T-cell (primary cell): ENCODE measurements at regions not wholly inside any gene's neighbourhood (a gene's known extent, or its start where the extent isn't known, plus 50 kb on each side); places are given as distances from the start of the nearest gene placed in this dataset.
"Not testable (repeated sequence)": the region's sequence is repeated elsewhere in the genome, so short reads cannot be mapped to it uniquely, and the experiment has no call there.

Experiments
- ATAC-seq, 4 experiments: fragments of 200-7000 bp in 3 of 4; fragments of 150-1000 bp in 1 of 4; cut with Tn5 transposase; replicated peaks in 1 of 4; 1 replicate in 3 of 4; 2 replicates in 1 of 4; pipeline ENCODE4 v1.10.0; 2021; ENCODE audit warnings: moderate library complexity in 3 of 4, mild to moderate bottlenecking in 2 of 4, moderate number of reproducible peaks in 1 of 4
- CTCF ChIA-PET, 2 donors: fragments of 300-600 bp; sonication (Branson Sonifier 250); formaldehyde crosslinking; loops; one replicate each; lab custom pipeline; 2022; ENCODE audit warnings: antibody characterized with exemption in 2 of 2; lab: Charles Lee
- POLR2A ChIA-PET, 2 donors: fragments of 300-600 bp; sonication (Branson Sonifier 250); formaldehyde crosslinking; loops; one replicate each; lab custom pipeline; 2022; ENCODE audit warnings: antibody characterized with exemption in 2 of 2; lab: Charles Lee
- DNase-seq, 35 experiments: peaks; one replicate each; pipeline versions ENCODE4 v3.0.0 to v3.0.0-alpha.2; 2013 to 2023
- H3K27ac ChIP-seq: one replicate; pipeline ENCODE4 v1.5.1; 2013; ENCODE audit warnings: low read length
- H3K27me3 ChIP-seq, 2 experiments: replicated peaks in 1 of 2; 1 replicate in 1 of 2; 2 replicates in 1 of 2; pipeline versions ENCODE4 v1.6.1 to v1.7.0; 2013; ENCODE audit warnings: low read length in 1 of 2, mixed read lengths in 1 of 2; ENCODE audit not compliant: control insufficient read depth in 2 of 2, insufficient read depth in 2 of 2; ENCODE audit errors: extremely low read depth in 1 of 2
- H3K36me3 ChIP-seq, 2 donors: 1 replicate in 1 of 2; 2 replicates in 1 of 2; pipeline versions ENCODE4 v1.6.1 to v1.7.0; 2013; ENCODE audit warnings: low read length in 1 of 2; ENCODE audit not compliant: control insufficient read depth in 2 of 2, insufficient read depth in 1 of 2; ENCODE audit errors: extremely low read depth in 1 of 2
- H3K4me1 ChIP-seq, 2 experiments: 1 replicate in 1 of 2; 2 replicates in 1 of 2; pipeline versions ENCODE4 v1.6.1 to v1.7.0; 2013; ENCODE audit warnings: low read length in 2 of 2, mixed read lengths in 1 of 2; ENCODE audit not compliant: insufficient read depth in 2 of 2, control insufficient read depth in 1 of 2; ENCODE audit errors: extremely low read depth in 1 of 2
- H3K4me3 ChIP-seq, 2 donors: 1 replicate in 1 of 2; 2 replicates in 1 of 2; pipeline versions ENCODE4 v1.5.1 to v1.7.0; 2013; ENCODE audit warnings: mild to moderate bottlenecking in 2 of 2, low read length in 1 of 2, moderate library complexity in 1 of 2; ENCODE audit not compliant: control insufficient read depth in 1 of 2; ENCODE audit errors: extremely low read depth in 1 of 2
- H3K9me3 ChIP-seq: 2 replicates; pipeline ENCODE4 v1.7.0; 2013
- H3K27ac Mint-ChIP-seq, 2 donors: one replicate each; pipeline ENCODE4 v1.8.0; 2020 to 2021; ENCODE audit warnings: mild to moderate bottlenecking in 2 of 2, mixed read lengths in 2 of 2
- H3K27me3 Mint-ChIP-seq, 2 donors: one replicate each; pipeline ENCODE4 v1.8.0; 2021 to 2022; ENCODE audit warnings: mixed read lengths in 2 of 2
- H3K36me3 Mint-ChIP-seq: one replicate; pipeline ENCODE4 v1.8.0; 2021; ENCODE audit warnings: mixed read lengths
- H3K4me1 Mint-ChIP-seq, 3 donors: one replicate each; pipeline ENCODE4 v1.8.0; 2020 to 2022; ENCODE audit warnings: mixed read lengths in 3 of 3, mild to moderate bottlenecking in 1 of 3
- H3K4me3 Mint-ChIP-seq, 3 donors: one replicate each; pipeline ENCODE4 v1.8.0; 2020 to 2022; ENCODE audit warnings: mild to moderate bottlenecking in 3 of 3, mixed read lengths in 3 of 3, moderate library complexity in 3 of 3
- H3K9me3 Mint-ChIP-seq, 3 donors: one replicate each; pipeline ENCODE4 v1.8.0; 2020 to 2022; ENCODE audit warnings: mixed read lengths in 3 of 3
- WGBS: methylation state at CpG from one replicate; pipeline ENCODE4 v1.1.5; 2013; ENCODE audit warnings: missing lambda C conversion rate; ENCODE audit not compliant: insufficient coverage; 5-methylcytosine and 5-hydroxymethylcytosine counted together

- Histone ChIP-seq H3K9me3 (no peaks in the 10 kb centered on the region), H3K4me1 (no peaks in the 10 kb centered on the region), H3K36me3 (no peaks in the 10 kb centered on the region), H3K27ac (no peak overlapping the region), H3K27me3 (peaks cover 0 to 2% of the 10 kb centered on the region in 2 experiments), H3K4me3 (no peak overlapping the region)
- ChIA-PET POLR2A (no interaction called here), CTCF (interaction anchor here in 1 of 2 donors (0.6 kb wide), 1 partner anchor 202 kb away, joined by 3 read pairs; no protein-coding TSS in a partner anchor)
- Mint-ChIP-seq H3K4me3 (no peak overlapping the region), H3K27me3 (peaks cover 0 to 3% of the 10 kb centered on the region in 2 donors), H3K4me1 (no peaks in the 10 kb centered on the region), H3K9me3 (peaks cover 4 to 13% (median 8%) of the 10 kb centered on the region in 3 donors), H3K27ac (no peak overlapping the region), H3K36me3 (no peaks in the 10 kb centered on the region)
- ATAC-seq (no peak), DNase-seq (no peak)
- no CpG with 5 or more reads among the region's 1 CpG for WGBS
Observed at GRCh38 chr12:14076538-14076937, 95.1 kb upstream of the GRIN2B start.

- no peak overlapping the region for H3K4me3 Mint-ChIP-seq
- no peaks in the 10 kb centered on the region for H3K27me3 Mint-ChIP-seq
- no peak overlapping the region for H3K4me3 ChIP-seq
- H3K4me1 Mint-ChIP-seq: no peaks in the 10 kb centered on the region
- no peak overlapping the region for H3K27ac Mint-ChIP-seq
- no peaks in the 10 kb centered on the region for H3K36me3 ChIP-seq
- H3K4me1 ChIP-seq: no peaks in the 10 kb centered on the region
- DNase-seq (no peak), ATAC-seq (no peak)
- ChIA-PET POLR2A (no interaction called here), CTCF (no interaction called here)
- H3K27me3 ChIP-seq: no peaks in the 10 kb centered on the region
- peaks cover 4 to 9% (median 4%) of the 10 kb centered on the region in 3 donors for H3K9me3 Mint-ChIP-seq
- H3K9me3 ChIP-seq: no peaks in the 10 kb centered on the region
- no peak overlapping the region for H3K27ac ChIP-seq
- H3K36me3 Mint-ChIP-seq: no peaks in the 10 kb centered on the region
Observed at GRCh38 chr12:14086838-14087237, 105.4 kb upstream of the GRIN2B start.

GRCh38 chr12:14099994-14100393 lies 118.6 kb upstream of the GRIN2B start:
- WGBS: 80% methylated on average over 2 of the region's 3 CpGs
- CTCF ChIA-PET: no interaction called here
- H3K27ac Mint-ChIP-seq: no peak overlapping the region

GRCh38 chr12:14101556-14101955 lies 120.2 kb upstream of the GRIN2B start:
- H3K36me3 ChIP-seq, H3K4me3 Mint-ChIP-seq, H3K36me3 Mint-ChIP-seq, ATAC-seq, H3K4me3 ChIP-seq, H3K27ac ChIP-seq, CTCF ChIA-PET, DNase-seq, H3K9me3 ChIP-seq, POLR2A ChIA-PET, H3K27me3 ChIP-seq, H3K4me1 ChIP-seq: not testable (repeated sequence)
- peaks cover 9 to 20% of the 10 kb centered on the region in 2 donors for H3K27me3 Mint-ChIP-seq
- H3K9me3 Mint-ChIP-seq: peaks cover 4 to 29% (median 12%) of the 10 kb centered on the region in 3 donors
- H3K4me1 Mint-ChIP-seq: peaks cover 0 to 12% (median 0%) of the 10 kb centered on the region in 3 donors
- 83% methylated on average over 1 of the region's 1 CpG for WGBS
- peak overlapping the region in 1 of 2 donors; percentile 48 for H3K27ac Mint-ChIP-seq

More at GRCh38 chr12:14099994-14100393, 118.6 kb upstream of the GRIN2B start:
- Mint-ChIP-seq H3K9me3 (peaks cover 4 to 29% (median 12%) of the 10 kb centered on the region in 3 donors), H3K36me3 (no peaks in the 10 kb centered on the region), H3K27me3 (peaks cover 9 to 20% of the 10 kb centered on the region in 2 donors), H3K4me1 (peaks cover 0 to 12% (median 0%) of the 10 kb centered on the region in 3 donors), H3K4me3 (no peak overlapping the region)
- Histone ChIP-seq H3K27me3 (peaks cover 0 to 2% of the 10 kb centered on the region in 2 experiments), H3K9me3 (no peaks in the 10 kb centered on the region), H3K4me3 (no peak overlapping the region), H3K27ac (no peak overlapping the region), H3K36me3 (no peaks in the 10 kb centered on the region), H3K4me1 (no peaks in the 10 kb centered on the region)
- ATAC-seq (no peak), DNase-seq (no peak)
- POLR2A ChIA-PET: no interaction called here

- no peak for ATAC-seq
- DNase-seq: peak in 2 of 35 experiments; percentile 1
- WGBS: 23% methylated on average over 6 of the region's 9 CpGs
Observed at GRCh38 chr12:14111230-14111865, 129.9 kb upstream of the GRIN2B start.

GRCh38 chr12:14113031-14113430 lies 131.6 kb upstream of the GRIN2B start:
- no peaks in the 10 kb centered on the region for H3K36me3 Mint-ChIP-seq

More at GRCh38 chr12:14111230-14111865, 129.9 kb upstream of the GRIN2B start:
- H3K27ac ChIP-seq: no peak overlapping the region
- H3K36me3 ChIP-seq: no peaks in the 10 kb centered on the region
- H3K9me3 ChIP-seq: no peaks in the 10 kb centered on the region
- POLR2A ChIA-PET: no interaction called here
- H3K27ac Mint-ChIP-seq: no peak overlapping the region
- peaks cover 0 to 6% (median 0%) of the 10 kb centered on the region in 3 donors for H3K4me1 Mint-ChIP-seq
- H3K36me3 Mint-ChIP-seq: no peaks in the 10 kb centered on the region
- CTCF ChIA-PET: no interaction called here
- H3K4me3 Mint-ChIP-seq: no peak overlapping the region
- H3K4me3 ChIP-seq: no peak overlapping the region
- no peaks in the 10 kb centered on the region for H3K4me1 ChIP-seq
- H3K27me3 Mint-ChIP-seq: peaks cover 13 to 20% of the 10 kb centered on the region in 2 donors
- H3K9me3 Mint-ChIP-seq: peaks cover 1 to 5% (median 4%) of the 10 kb centered on the region in 3 donors
- H3K27me3 ChIP-seq: no peaks in the 10 kb centered on the region

More at GRCh38 chr12:14113031-14113430, 131.6 kb upstream of the GRIN2B start:
- Mint-ChIP-seq H3K4me1 (peaks cover 0 to 6% (median 0%) of the 10 kb centered on the region in 3 donors), H3K4me3 (no peak overlapping the region), H3K27me3 (peaks cover 11 to 16% of the 10 kb centered on the region in 2 donors), H3K27ac (no peak overlapping the region), H3K9me3 (peaks cover 8 to 11% (median 10%) of the 10 kb centered on the region in 3 donors)
- DNase-seq (no peak), ATAC-seq (no peak)
- Histone ChIP-seq H3K27me3 (no peaks in the 10 kb centered on the region), H3K9me3 (no peaks in the 10 kb centered on the region), H3K36me3 (no peaks in the 10 kb centered on the region), H3K27ac (no peak overlapping the region), H3K4me3 (no peak overlapping the region), H3K4me1 (no peaks in the 10 kb centered on the region)
- WGBS: 83% methylated on average over 1 of the region's 1 CpG
- ChIA-PET CTCF (no interaction called here), POLR2A (no interaction called here)
